Adrenal gland (tissue), 9 donors: ENCODE measurements at regions not wholly inside any gene's neighbourhood (a gene's known extent, or its start where the extent isn't known, plus 50 kb on each side); places are given as distances from the start of the nearest gene placed in this dataset.

Experiments used
- DNase-seq, 7 donors: peaks; one replicate each; pipeline ENCODE4 v3.0.0-alpha.2; 2019 to 2020
- H3K27ac ChIP-seq, 5 donors: fragments of 200-600 bp; sonication (generic) in 4 of 5; 1 replicate in 3 of 5; 2 replicates in 2 of 5; pipeline versions ENCODE4 v1.5.1 to v1.8.0; 2016 to 2020; ENCODE audit warnings: mild to moderate bottlenecking in 1 of 5
- H3K27me3 ChIP-seq: fragments of 200-600 bp; 2 replicates; pipeline ENCODE4 v1.8.0; 2021
- H3K36me3 ChIP-seq, 2 donors: fragments of 200-600 bp; replicated peaks in 1 of 2; 1 replicate in 1 of 2; 2 replicates in 1 of 2; pipeline versions ENCODE4 v1.5.1 to v1.8.0; 2018 to 2022
- H3K4me1 ChIP-seq, 2 donors: fragments of 200-600 bp; replicated peaks in 1 of 2; 1 replicate in 1 of 2; 2 replicates in 1 of 2; pipeline versions ENCODE4 v1.5.1 to v1.8.0; 2018 to 2021
- H3K4me3 ChIP-seq, 4 donors: fragments of 200-600 bp; sonication (generic) in 3 of 4; one replicate each; pipeline ENCODE4 v1.5.1; 2016 to 2018
- H3K9me3 ChIP-seq, 3 donors: fragments of 200-600 bp; sonication (generic) in 1 of 3; replicated peaks in 1 of 3; 1 replicate in 2 of 3; 2 replicates in 1 of 3; pipeline versions ENCODE4 v1.5.1 to v1.8.0; 2016 to 2021
- POLR2A ChIP-seq, 2 donors: fragments of 450-650 bp; IDR thresholded peaks; one replicate each; pipeline ENCODE4 v1.6.1; 2017; ENCODE audit warnings: antibody characterized with exemption in 2 of 2, mild to moderate bottlenecking in 2 of 2, moderate library complexity in 1 of 2
- WGBS, 4 donors: extraction: QIAGEN DNeasy Blood & Tissue Kit in 2 of 4; methylation state at CpG; one replicate each; pipeline versions ENCODE4 v1.1.5 to v1.1.7; 2013 to 2017; 5-methylcytosine and 5-hydroxymethylcytosine counted together
- intact Hi-C, 2 donors: fragments of 100-400 bp; cut with DNase I; formaldehyde crosslinking; loops; one replicate each; pipeline versions ENCODE4 v1.14.1 to v1.15.0; 2022 to 2023
- TF ChIP-seq, protein P1 (sequence below), 6 experiments: fragments of 450-650 bp in 4 of 6; fragments of 200-600 bp in 2 of 6; sonication (generic) in 1 of 6; IDR thresholded peaks; 1 replicate in 5 of 6; 2 replicates in 1 of 6; pipeline versions ENCODE4 v1.5.1 to v1.8.0; 2016 to 2021; ENCODE audit warnings: antibody characterized with exemption in 6 of 6, mild to moderate bottlenecking in 2 of 6, moderate library complexity in 1 of 6
- donor health status: healthy with polysubstance abuse.
- donor health status: Bipolar disorder and iron deficiency.
- donor health status: DM: yes; HTN: yes; CAD: no.
- donor health status: DM: no; HTN: no; CAD: no.
- donor health status: DM: no; HTN: no; CAD: no.

DNA sequence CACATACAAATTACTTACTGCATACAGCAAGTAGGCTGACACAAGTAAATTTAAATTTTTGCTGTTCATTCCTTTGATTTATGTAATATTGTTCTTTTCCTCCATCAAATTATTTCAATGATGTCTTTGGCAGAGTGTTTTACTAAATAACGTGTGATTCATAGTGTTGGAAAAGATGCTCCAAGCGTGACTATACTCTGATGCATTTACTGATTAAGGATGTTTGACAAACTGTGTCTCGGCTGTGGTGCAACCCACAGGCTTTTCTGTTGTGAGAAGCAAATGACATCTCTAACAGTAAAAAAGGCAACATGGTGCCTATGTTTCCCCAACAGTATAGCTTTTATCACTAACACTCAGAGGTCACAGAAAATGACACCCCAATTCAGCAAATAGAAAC is 540.9 kb downstream of the PPP4R3C start:
- DNase-seq = no peak
- TF ChIP-seq, protein P1, sequence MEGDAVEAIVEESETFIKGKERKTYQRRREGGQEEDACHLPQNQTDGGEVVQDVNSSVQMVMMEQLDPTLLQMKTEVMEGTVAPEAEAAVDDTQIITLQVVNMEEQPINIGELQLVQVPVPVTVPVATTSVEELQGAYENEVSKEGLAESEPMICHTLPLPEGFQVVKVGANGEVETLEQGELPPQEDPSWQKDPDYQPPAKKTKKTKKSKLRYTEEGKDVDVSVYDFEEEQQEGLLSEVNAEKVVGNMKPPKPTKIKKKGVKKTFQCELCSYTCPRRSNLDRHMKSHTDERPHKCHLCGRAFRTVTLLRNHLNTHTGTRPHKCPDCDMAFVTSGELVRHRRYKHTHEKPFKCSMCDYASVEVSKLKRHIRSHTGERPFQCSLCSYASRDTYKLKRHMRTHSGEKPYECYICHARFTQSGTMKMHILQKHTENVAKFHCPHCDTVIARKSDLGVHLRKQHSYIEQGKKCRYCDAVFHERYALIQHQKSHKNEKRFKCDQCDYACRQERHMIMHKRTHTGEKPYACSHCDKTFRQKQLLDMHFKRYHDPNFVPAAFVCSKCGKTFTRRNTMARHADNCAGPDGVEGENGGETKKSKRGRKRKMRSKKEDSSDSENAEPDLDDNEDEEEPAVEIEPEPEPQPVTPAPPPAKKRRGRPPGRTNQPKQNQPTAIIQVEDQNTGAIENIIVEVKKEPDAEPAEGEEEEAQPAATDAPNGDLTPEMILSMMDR (IDR thresholded peaks at IDR 0.05) = no peak
- no peak for TF ChIP-seq POLR2A (IDR thresholded peaks at IDR 0.05)
- Histone ChIP-seq H3K36me3 (no peaks in the 10 kb centered on the region), H3K27ac (no peak overlapping the region), H3K4me1 (no peaks in the 10 kb centered on the region), H3K27me3 (peaks cover 5% of the 10 kb centered on the region), H3K4me3 (no peak overlapping the region), H3K9me3 (no peaks in the 10 kb centered on the region)
- intact Hi-C loops = no loop called here
- WGBS, 4 donors = 53 to 73% (median 70%) methylated on average over 3 of the region's 3 CpGs

- no peak overlapping the region for H3K4me3 ChIP-seq
- no peak for TF ChIP-seq POLR2A (IDR thresholded peaks at IDR 0.05)
- TF ChIP-seq, protein P1 (IDR thresholded peaks at IDR 0.05) = peak in 3 of 6 experiments; percentile 15 to 38 (median 24)
- DNase-seq = peak in 2 of 7 donors; percentile 1 to 6
- H3K9me3 ChIP-seq = no peaks in the 10 kb centered on the region
- H3K4me1 ChIP-seq = no peaks in the 10 kb centered on the region
- peaks cover 1% of the 10 kb centered on the region for H3K27me3 ChIP-seq
- H3K36me3 ChIP-seq = no peaks in the 10 kb centered on the region
- no peak overlapping the region for H3K27ac ChIP-seq
- intact Hi-C loops = no loop called here
- 12 to 60% (median 23%) methylated on average over 3 to 4 of the region's 4 CpGs for WGBS, 4 donors
Observed at GRCh38 chrX:26918631-26919030, 544.5 kb downstream of the PPP4R3C start.

DNA sequence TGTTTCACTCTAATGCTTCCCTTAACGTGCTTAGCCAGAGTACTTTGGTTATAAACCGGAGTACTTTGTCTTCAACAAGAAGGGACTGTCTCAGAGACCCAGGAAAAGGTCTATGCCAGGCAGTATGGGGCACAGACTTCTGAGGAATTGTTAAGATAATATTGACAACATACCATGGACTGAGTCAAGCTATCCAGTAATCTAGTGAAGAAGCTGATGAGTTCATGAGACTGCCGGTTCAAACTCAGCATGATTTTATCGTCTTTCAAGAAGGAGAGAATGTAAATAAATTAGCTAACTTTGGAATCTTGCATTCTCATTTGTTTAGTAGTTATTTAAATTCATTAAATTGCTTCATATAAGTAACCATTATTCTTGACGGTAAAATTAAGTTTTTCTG is 546.1 kb downstream of the PPP4R3C start:
- WGBS, 4 donors = 70 to 81% (median 77%) methylated on average over 5 of the region's 5 CpGs
- no peak for DNase-seq
- H3K27me3 ChIP-seq = no peaks in the 10 kb centered on the region
- H3K4me3 ChIP-seq = no peak overlapping the region
- intact Hi-C loops = no loop called here
- no peaks in the 10 kb centered on the region for H3K9me3 ChIP-seq
- H3K4me1 ChIP-seq = no peaks in the 10 kb centered on the region
- TF ChIP-seq, protein P1 (IDR thresholded peaks at IDR 0.05) = no peak
- no peak for TF ChIP-seq POLR2A (IDR thresholded peaks at IDR 0.05)
- no peak overlapping the region for H3K27ac ChIP-seq
- H3K36me3 ChIP-seq = no peaks in the 10 kb centered on the region

- no peak overlapping the region for H3K4me3 ChIP-seq
- no peaks in the 10 kb centered on the region for H3K27me3 ChIP-seq
- WGBS, 4 donors = 52 to 61% (median 55%) methylated on average over 2 of the region's 2 CpGs
- H3K36me3 ChIP-seq = no peaks in the 10 kb centered on the region
- H3K4me1 ChIP-seq = no peaks in the 10 kb centered on the region
- H3K27ac ChIP-seq = no peak overlapping the region
- no peaks in the 10 kb centered on the region for H3K9me3 ChIP-seq
- no peak for TF ChIP-seq POLR2A (IDR thresholded peaks at IDR 0.05)
- TF ChIP-seq, protein P1 (IDR thresholded peaks at IDR 0.05) = no peak
- intact Hi-C loops = no loop called here
- DNase-seq = no peak
Observed at GRCh38 chrX:26915064-26915463, 548.1 kb downstream of the PPP4R3C start.
